HG02623 (cell line): ENCODE measurements at regions not wholly inside any gene's neighbourhood (a gene's known extent, or its start where the extent isn't known, plus 50 kb on each side); places are given as distances from the start of the nearest gene placed in this dataset.
"Not testable (repeated sequence)": the region's sequence is repeated elsewhere in the genome, so short reads cannot be mapped to it uniquely, and the experiment has no call there.

ENCODE experiments used
- ATAC-seq: cut with Tn5 transposase; IDR thresholded peaks from one replicate; pipeline ENCODE4 v1.9.1; 2021; ENCODE audit warnings: moderate library complexity; ENCODE audit not compliant: unreplicated experiment

GRCh38 chr6:12542319-12543115, 174.1 kb upstream of the PHACTR1 start:
- ATAC-seq: not testable (repeated sequence)

DNA sequence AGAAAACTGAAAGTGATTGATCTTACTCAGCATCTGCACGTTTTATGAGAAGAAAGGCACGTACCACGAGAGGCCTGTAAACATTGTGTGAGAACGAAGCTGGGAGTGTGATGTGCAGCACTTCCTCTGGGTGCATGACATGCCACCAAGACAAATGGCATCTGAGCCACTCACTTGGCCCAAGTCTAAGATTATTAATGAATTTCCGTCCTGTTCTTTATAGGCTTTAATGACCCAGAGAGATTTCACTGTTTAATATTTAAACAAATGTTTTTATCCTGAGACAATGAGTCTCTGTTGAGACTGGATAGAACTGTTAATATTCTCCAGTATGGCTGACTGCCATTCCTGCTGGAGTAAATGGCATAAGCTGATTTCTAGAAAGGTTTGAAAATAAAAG, 172.6 kb upstream of the PHACTR1 start:
- no peak for ATAC-seq

- no peak for ATAC-seq
Observed at GRCh38 chr6:12544821-12545565, 171.6 kb upstream of the PHACTR1 start.

DNA sequence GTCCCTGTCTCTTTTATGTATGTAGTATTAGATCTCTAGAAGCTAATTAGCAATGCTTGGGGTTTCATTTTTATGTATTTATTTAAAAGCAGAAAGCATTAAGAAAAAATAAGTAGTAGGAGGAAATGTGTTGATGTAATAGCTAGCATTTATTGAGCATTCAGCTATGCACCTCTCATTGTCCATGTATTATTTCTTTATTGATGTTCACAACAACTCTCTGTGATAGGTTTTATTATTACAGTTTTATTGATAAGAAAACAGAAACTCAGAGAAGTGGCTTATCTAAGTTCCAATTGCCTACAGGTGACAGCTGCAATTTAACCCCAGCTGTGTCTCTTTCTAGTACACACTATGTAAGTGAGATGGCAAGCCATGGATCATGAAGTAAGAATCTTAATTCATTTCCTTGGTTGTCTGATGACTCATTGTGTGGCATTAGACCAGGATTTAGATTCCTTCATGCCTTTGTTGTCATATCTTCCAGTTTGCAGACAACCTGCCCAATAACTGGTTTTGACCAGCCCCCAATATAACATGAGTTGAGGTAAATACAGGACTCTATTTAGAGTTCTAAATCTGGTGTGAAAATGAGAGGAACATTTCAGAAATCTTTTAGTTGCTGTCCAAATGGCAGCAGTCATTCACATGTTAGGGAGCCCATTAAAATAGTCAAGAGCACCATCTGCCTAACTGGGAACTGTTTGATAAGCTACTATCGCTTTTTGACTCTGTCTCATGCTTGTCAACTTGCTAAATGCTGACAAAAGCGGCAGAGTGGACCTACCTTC, 170.8 kb upstream of the PHACTR1 start:
- ATAC-seq: no peak

- ATAC-seq: no peak
Observed at GRCh38 chr6:12546410-12547002, 170.1 kb upstream of the PHACTR1 start.

DNA sequence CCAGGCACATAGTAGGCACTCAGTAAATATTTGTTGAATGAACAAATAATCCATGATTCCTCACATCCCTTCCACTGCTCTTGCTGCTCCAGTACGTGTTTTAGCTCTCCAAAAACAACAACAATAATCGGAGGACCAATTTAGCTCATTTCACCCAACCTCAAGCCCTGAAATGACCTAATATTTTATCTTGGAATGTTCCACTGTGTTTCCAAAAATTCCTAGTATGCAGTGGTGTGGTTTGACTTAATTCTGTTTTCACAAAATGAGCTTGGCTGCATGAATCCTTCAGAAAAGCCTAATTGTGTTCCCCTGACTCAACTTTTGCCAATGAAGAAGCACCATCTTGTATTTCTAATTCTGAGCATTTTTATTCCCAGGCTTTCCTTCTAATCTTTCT, 168.0 kb upstream of the PHACTR1 start:
- ATAC-seq: no peak

- ATAC-seq: not testable (repeated sequence)
Observed at GRCh38 chr6:12549445-12549844, 167.1 kb upstream of the PHACTR1 start.

DNA sequence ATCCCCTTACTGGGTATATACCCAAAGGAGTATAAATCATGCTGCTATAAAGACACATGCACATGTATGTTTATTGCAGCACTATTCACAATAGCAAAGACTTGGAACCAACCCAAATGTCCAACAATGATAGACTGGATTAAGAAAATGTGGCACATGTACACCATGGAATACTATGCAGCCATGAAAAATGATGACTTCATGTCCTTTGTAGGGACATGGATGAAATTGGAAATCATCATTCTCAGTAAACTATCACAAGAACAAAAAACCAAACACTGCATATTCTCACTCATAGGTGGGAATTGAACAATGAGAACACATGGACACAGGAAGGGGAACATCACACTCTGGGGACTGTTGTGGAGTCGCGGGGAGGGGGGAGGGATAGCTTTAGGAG, 161.7 kb upstream of the PHACTR1 start:
- ATAC-seq: not testable (repeated sequence)

DNA sequence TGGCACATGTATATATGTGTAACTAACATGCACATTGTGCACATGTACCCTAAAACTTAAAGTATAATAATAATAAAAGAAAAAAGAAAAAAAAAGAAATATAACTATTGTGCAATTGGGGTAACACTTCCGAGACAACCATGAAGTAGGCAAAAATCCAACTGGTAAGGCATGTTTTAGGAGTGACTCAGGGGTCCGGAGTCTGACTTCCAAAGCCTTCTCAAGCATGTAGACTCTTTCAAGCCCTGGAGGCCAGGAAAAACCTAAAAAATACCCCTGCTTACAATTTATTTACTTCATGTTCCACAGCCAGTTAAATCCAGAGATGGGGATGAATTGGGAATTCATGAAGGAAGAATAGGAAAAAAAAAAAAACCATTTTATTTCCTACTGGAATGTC, 161.3 kb upstream of the PHACTR1 start:
- ATAC-seq: no peak

DNA sequence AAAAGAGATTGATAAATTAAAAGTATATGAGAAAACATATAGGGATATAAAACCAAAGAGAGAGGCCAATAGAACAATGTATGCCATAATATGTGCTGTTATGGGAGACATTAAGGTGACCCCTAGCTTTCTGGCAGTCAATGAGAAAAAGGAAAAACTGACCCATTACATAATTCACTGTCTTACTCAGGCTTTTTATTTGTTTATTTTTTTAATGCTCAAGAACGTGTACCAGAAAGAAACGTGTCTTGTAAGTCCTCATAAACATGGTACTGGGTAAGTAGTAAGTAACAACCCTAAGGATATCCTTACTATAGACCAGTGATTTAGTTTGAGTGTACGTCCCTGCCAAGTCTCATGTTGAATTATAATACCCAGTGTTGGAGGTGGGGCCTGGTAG, 160.8 kb upstream of the PHACTR1 start:
- no peak for ATAC-seq

GRCh38 chr6:12557765-12558164, 158.8 kb upstream of the PHACTR1 start:
- ATAC-seq: no peak

GRCh38 chr6:12560315-12560714, 156.3 kb upstream of the PHACTR1 start:
- ATAC-seq: no peak

DNA sequence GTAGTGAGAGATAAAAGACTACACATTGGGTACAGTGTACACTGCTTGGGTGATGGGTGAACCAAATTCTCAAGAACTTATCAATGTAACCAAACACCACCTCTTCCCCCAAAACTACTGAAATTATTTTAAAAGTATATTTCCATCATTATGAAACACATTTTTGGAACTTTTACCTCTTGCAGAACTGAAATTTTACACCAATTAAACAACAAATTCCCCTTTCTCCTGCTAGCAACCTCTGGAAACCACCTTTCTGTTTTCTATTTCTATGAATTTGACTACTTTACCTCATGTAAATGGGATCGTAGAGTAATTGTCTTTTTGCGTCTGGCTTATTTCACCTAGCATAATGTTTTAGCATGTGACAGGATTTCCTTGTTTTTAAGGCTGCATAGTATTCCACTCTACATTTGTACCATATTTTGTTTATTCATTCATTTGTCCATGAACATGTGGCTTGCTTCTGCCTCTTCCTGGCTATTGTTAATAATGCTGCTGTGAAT, 149.9 kb upstream of the PHACTR1 start:
- ATAC-seq: no peak

- ATAC-seq: no peak
Observed at GRCh38 chr6:12567682-12568081, 148.9 kb upstream of the PHACTR1 start.

DNA sequence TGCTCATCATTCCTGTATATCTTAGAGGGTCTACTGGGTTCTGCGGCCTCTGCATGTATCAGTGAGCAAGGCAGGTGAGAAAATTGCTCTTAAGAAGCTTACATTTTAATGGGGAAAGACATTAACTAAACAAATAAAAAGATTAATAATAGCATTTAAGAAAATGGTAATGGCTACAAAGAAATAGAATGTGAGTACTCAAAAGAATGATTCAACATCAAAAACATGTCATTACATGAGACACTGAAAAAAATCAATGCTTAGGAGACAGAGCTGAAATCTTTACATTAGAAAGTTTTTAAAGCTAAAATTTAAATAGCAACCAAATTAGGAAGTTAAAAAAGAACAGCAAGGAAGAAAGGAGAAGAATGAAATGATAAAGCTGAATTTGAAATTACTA, 146.9 kb upstream of the PHACTR1 start:
- no peak for ATAC-seq

DNA sequence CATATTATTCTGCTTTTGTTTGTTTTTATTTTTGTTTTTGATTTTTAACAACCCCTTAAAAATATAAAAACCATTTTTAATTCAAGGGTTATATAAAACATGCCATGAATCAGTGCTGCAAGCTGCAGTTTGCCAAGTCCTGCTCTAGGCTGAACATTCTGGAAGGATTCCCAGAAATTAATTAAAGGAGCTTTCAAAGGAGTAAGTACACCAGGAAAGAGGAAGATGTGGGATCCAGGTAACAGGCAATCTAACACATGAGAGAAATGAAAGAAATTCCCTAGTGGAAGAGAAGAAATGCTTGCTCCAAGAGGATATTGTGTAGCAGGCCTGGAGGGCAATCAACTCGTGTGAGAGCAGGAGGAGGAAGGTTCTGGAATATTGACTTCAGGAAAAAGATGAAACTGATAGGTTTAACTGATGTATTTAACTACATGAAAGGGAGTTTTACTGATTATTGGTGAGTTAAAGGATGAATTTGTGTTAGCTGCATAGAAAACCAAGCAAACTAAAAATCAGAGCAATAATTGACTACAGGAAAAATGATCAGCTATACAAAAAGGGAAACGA, 146.0 kb upstream of the PHACTR1 start:
- ATAC-seq: no peak

DNA sequence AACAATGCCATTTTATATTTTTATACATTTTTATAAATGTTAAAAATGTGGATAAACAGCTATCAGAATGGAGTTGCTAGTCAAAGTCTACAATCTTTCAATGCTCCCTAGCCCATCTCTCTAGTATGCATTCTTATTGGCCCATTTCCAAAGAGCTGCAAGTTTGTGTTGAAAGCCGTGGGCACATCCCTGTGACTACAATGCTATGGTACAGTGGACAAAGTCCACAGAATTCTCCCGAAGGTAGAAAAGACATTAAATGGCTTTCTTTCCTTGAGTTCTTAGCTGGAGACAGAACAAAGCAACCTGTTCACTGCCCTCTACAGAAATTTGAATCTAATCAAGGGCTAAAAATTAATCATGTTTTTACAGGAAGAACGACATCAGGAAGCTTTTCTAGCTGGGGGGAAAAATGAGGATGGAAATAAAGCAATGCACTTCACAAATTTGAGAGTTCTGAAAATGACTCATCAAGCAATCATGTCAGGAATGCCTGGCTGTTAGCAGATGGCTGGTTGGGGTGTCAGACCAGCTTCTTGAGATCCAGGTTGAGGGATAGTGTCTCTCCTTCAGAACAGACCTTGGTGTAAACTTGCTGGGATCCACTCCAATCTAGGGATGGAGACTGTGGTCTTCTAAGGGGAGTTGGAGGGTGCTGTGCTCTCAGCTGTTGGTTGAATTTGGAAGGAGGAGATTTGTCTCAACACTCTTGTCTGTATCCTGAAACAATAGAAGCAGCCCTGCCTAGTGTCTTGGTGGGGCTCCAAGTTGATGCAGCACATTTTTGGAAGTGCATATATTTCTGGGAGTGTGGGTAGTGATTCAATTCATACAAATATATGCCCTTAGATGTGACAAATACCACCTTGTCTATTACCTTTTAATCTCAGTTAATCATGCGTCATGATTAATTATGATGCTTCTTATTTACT, 143.4 kb upstream of the PHACTR1 start:
- no peak for ATAC-seq

DNA sequence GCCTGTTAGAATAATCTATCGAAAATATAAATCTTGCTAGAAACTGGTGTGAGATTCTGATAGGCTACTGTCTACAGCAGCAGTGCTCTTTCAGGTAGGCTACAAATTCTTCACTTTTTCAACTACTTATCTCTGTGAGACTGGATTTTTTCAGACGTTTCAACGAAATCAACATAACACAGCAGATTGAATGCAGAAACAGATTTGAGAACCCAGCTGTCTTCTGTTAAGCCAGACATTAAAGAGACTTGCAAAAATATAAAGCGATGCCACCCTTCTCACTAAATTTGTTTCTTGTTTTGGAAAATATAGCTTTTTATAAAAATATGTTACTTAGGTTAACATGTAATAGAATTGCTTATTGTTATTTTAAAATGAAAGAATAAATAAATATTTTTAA, 140.6 kb upstream of the PHACTR1 start:
- no peak for ATAC-seq

DNA sequence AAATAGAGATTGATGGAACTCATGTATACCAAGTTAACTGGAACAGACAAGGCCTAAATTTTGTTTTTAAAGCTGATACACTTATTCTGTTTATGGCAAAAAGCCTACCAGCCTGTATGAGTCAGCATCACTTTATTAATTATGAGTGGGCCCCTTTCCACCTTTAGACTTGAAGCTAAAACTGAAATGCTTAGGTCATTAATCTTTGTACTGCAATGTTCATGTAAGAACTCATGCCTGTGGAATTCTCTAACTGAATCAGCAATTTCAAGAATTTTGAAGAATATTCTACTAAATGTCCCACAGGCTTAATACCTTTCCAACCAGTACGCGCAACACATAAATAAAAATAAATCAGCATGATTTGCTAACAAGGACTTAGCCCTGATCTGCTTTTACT, 140.2 kb upstream of the PHACTR1 start:
- ATAC-seq: no peak
